Esophagus (tissue), 2 donors: ENCODE measurements at regions not wholly inside any gene's neighbourhood (a gene's known extent, or its start where the extent isn't known, plus 50 kb on each side); places are given as distances from the start of the nearest gene placed in this dataset.

Experiments
- H3K27ac ChIP-seq, 2 donors: one replicate each; pipeline ENCODE4 v1.5.1; 2013; ENCODE audit warnings: low read depth in 2 of 2, mild to moderate bottlenecking in 2 of 2, inconsistent platforms in 1 of 2, low read length in 1 of 2, moderate library complexity in 1 of 2
- H3K27me3 ChIP-seq, 2 donors: one replicate each; pipeline ENCODE4 v1.6.1; 2013; ENCODE audit warnings: low read length in 2 of 2, control low read depth in 1 of 2, mild to moderate bottlenecking in 1 of 2; ENCODE audit not compliant: insufficient read depth in 2 of 2, control insufficient read depth in 1 of 2
- H3K36me3 ChIP-seq, 2 donors: one replicate each; pipeline ENCODE4 v1.6.1; 2013; ENCODE audit warnings: low read length in 1 of 2; ENCODE audit not compliant: control insufficient read depth in 2 of 2, insufficient read depth in 2 of 2
- H3K4me1 ChIP-seq, 2 donors: one replicate each; pipeline ENCODE4 v1.6.1; 2013; ENCODE audit warnings: low read length in 1 of 2; ENCODE audit not compliant: control insufficient read depth in 2 of 2, insufficient read depth in 2 of 2
- H3K4me3 ChIP-seq, 2 donors: one replicate each; pipeline ENCODE4 v1.5.1; 2013; ENCODE audit warnings: low read length in 2 of 2, mild to moderate bottlenecking in 2 of 2, low read depth in 1 of 2, moderate library complexity in 1 of 2
- H3K9me3 ChIP-seq, 2 donors: one replicate each; pipeline ENCODE4 v1.6.1; 2013; ENCODE audit warnings: mild to moderate bottlenecking in 2 of 2, low read depth in 1 of 2, low read length in 1 of 2, moderate library complexity in 1 of 2; ENCODE audit not compliant: control insufficient read depth in 2 of 2, insufficient read depth in 1 of 2
- WGBS, 2 donors: extraction: QIAGEN DNeasy Blood & Tissue Kit; methylation state at CpG; one replicate each; pipeline ENCODE4 v1.1.7; 2013; 5-methylcytosine and 5-hydroxymethylcytosine counted together
- donor health status: healthy with polysubstance abuse.
- donor health status: Bipolar disorder and iron deficiency.

DNA sequence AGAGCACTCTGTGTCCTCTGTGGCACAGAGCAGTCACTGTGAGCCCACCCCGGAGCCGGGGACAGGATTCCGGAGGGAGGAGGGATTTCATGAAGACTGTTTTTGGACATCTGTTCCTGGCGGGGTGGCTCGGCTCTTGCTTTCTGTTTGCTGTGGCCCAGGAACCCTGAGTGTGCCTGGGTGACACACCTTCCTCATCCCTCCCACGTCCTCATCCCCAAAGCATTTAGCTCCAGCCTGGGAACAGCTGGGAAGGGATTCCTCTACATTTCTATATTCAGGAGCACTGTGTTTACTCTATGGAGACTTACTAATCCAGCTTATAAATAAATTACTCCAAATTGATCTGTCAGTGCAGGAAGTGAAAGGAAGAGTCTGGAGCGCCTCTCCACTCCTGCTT, 97.8 kb upstream of the UBL3 start:
- 58 to 62% methylated on average over 7 of the region's 7 CpGs for WGBS, 2 donors
- no peak overlapping the region for H3K27ac ChIP-seq
- no peaks in the 10 kb centered on the region for H3K27me3 ChIP-seq
- H3K36me3 ChIP-seq: no peaks in the 10 kb centered on the region
- no peaks in the 10 kb centered on the region for H3K9me3 ChIP-seq
- no peaks in the 10 kb centered on the region for H3K4me1 ChIP-seq
- no peak overlapping the region for H3K4me3 ChIP-seq

DNA sequence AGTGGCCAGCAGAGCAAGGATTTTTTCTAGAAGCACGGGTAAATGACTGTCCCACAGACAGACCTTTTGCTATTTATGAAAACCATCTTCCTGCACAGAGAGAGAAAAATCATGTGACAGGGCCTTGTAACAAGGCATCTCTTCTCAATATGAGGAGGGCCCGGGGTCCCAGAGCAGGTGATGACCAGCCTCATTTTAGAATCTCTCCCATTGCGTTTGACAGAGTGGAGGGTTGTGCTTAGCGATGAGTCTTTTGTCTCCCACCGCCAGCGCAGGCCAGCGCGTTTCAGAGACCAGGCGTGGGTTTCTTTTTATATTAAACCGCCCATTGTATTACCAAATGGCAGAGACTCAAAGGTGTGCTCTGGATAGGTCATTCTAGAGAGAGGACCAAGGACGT, 97.4 kb upstream of the UBL3 start:
- Histone ChIP-seq H3K9me3 (no peaks in the 10 kb centered on the region), H3K27ac (no peak overlapping the region), H3K4me1 (no peaks in the 10 kb centered on the region), H3K27me3 (no peaks in the 10 kb centered on the region), H3K4me3 (no peak overlapping the region), H3K36me3 (no peaks in the 10 kb centered on the region)
- WGBS, 2 donors: 90 to 91% methylated on average over 11 of the region's 11 CpGs

DNA sequence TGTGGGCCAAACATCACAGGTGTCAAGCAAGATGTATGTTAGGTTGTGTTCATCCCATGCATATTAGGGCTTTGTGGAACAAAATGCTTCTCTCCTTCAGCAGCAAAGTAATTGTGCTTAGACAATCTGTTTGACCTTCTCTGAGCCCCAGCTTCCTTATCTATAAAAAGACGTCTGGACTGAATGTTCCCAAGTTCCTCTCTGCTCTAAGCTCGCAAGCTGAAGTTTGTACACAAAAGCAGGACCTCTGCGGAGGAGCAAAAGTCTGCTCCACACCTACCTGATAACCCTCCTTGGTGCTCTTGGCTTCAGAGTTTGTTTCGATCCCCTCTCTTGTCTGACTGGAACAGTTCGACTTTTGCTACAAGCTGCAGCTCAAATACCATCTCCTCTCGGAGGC, 95.7 kb upstream of the UBL3 start:
- Histone ChIP-seq H3K27ac (no peak overlapping the region), H3K27me3 (no peaks in the 10 kb centered on the region), H3K4me1 (no peaks in the 10 kb centered on the region), H3K4me3 (no peak overlapping the region), H3K9me3 (no peaks in the 10 kb centered on the region), H3K36me3 (no peaks in the 10 kb centered on the region)
- WGBS, 2 donors: 71 to 82% methylated on average over 6 of the region's 6 CpGs

DNA sequence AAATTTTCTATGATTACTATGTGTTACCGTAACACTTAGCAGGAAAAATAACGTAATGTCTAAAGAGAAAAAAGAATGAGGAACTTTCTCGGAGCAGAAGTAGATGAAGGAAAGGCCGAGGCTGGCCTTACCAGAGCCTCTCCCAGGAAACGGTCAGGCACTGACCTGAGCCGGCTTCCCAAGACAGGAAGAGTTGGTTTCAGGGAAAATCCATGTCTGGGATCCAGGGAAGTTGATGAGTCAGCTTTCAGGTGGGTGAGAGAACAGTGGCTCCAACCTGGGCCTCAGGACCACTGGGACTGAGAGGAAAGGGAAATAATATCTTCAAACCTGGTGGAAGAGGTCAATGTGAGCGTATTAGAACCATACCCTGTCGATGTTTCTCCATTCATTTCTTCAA, 93.3 kb upstream of the UBL3 start:
- H3K4me3 ChIP-seq: no peak overlapping the region
- H3K4me1 ChIP-seq: no peaks in the 10 kb centered on the region
- no peak overlapping the region for H3K27ac ChIP-seq
- H3K36me3 ChIP-seq: no peaks in the 10 kb centered on the region
- WGBS, 2 donors: 81 to 84% methylated on average over 8 of the region's 8 CpGs
- H3K27me3 ChIP-seq: no peaks in the 10 kb centered on the region
- no peaks in the 10 kb centered on the region for H3K9me3 ChIP-seq

DNA sequence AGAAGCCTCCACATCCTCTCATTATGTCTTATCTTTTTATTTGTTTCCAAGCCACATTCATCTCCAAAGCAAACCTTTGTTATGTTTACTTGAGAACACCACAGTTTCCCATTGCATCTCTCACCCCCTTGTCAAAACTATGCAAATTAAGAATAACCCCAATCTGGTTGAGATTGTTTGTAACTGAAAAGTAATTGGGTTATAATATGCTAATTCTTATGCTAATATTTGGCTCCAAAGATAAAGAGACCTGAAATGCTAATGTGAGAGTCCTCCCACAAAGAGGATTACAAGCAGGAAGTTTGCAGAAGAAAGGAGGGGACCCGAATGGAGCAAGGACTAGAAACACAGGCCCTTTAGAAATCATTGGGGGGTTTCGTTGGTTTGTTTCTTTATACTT, 92.9 kb upstream of the UBL3 start:
- Histone ChIP-seq H3K9me3 (no peaks in the 10 kb centered on the region), H3K36me3 (no peaks in the 10 kb centered on the region), H3K4me1 (no peaks in the 10 kb centered on the region), H3K27me3 (no peaks in the 10 kb centered on the region), H3K4me3 (no peak overlapping the region), H3K27ac (no peak overlapping the region)
- 51 to 80% methylated on average over 2 of the region's 2 CpGs for WGBS, 2 donors

DNA sequence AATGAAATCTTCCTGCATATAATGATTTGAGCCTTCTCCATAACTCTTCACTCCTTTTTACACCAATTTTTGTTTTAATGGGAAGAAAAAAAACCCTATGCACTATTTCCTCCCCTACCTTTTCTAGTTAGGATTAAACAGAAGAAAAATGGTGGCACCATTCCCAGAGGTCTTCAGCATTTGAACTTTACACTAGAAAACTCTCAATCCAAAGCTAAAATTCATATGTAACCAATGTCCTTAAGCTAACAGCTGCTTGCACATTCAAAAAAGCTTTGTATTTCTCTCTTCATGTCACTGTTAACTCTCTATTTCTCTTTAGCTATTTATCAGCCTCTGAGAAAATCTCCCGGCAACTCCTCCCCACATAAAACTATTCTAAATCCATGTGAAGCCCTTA, 90.3 kb upstream of the UBL3 start:
- WGBS, 2 donors: 84 to 89% methylated on average over 1 of the region's 1 CpG
- Histone ChIP-seq H3K27ac (no peak overlapping the region), H3K9me3 (no peaks in the 10 kb centered on the region)

DNA sequence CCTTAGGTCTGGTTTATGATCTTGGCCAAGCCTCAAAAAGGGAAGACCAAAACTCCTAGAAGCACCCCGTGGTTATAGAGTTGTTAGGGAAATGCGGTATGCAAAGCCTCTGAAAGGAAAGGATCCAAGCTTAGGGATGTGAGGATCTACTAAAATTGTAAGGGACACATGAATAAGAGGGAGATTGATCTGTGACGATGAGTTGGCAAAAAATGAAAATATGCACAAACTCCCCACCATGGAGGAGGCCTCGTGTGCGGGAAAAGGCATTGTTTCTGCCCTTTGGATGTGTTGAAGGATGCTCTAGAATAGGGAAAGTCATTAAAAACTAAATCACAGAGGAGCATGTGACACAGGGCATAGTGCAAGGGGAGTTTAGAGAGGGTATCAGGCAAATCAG, 88.7 kb upstream of the UBL3 start:
- no peaks in the 10 kb centered on the region for H3K9me3 ChIP-seq
- WGBS, 2 donors: 82 to 91% methylated on average over 5 of the region's 5 CpGs
- H3K27ac ChIP-seq: no peak overlapping the region
- no peaks in the 10 kb centered on the region for H3K36me3 ChIP-seq
- peaks cover 0 to 9% of the 10 kb centered on the region in 2 donors for H3K4me1 ChIP-seq
- H3K27me3 ChIP-seq: peaks cover 0 to 3% of the 10 kb centered on the region in 2 donors
- no peak overlapping the region for H3K4me3 ChIP-seq

More for the DNA sequence above, 90.3 kb upstream of the UBL3 start:
- Histone ChIP-seq H3K4me1 (peaks cover 0 to 5% of the 10 kb centered on the region in 2 donors), H3K36me3 (no peaks in the 10 kb centered on the region), H3K4me3 (no peak overlapping the region), H3K27me3 (peaks cover 0 to 3% of the 10 kb centered on the region in 2 donors)

DNA sequence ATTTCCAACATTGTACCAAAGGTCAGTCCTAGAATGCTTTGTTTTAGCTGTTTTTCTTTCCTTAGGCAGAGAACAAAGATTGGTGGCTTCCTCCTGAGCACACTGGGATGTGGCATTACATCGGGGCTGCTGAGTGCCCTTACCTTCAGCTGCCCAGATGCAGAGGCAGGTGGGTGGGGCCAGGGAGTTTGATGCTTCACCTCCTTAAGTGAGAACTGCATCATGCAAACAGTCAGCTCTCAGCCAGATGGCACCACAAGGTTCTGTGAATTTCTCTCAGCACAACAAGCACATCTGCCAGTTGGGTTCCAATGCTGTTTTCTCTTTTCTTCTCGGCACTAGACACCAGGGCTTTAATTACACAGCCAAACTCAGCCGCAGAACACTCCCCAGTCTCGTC, 87.4 kb upstream of the UBL3 start:
- 79 to 82% methylated on average over 4 of the region's 4 CpGs for WGBS, 2 donors
- H3K4me1 ChIP-seq: peaks cover 0 to 9% of the 10 kb centered on the region in 2 donors
- no peak overlapping the region for H3K27ac ChIP-seq

DNA sequence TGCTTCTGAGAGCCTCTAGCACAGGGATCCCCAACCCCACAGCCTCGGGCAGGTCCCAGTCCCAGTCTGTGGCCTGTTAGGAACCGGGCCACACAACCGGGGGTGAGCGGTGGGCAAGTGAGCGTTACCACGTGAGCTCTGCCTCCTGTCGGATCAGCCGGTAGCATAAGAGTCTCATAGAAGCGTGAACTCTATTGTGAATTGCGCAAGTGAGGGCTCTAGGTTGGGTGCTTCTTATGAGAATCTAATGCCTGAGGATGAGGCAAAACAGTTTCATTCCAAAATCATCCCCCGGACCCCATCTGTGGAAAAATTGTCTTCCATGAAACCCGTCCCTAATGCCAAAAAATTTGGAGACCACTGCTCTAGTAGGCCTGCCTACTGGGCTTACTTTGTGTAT, 87.0 kb upstream of the UBL3 start:
- 87 to 92% methylated on average over 12 of the region's 12 CpGs for WGBS, 2 donors
- no peak overlapping the region for H3K4me3 ChIP-seq
- H3K36me3 ChIP-seq: no peaks in the 10 kb centered on the region

More for the DNA sequence above, 87.4 kb upstream of the UBL3 start:
- Histone ChIP-seq H3K27me3 (peaks cover 0 to 3% of the 10 kb centered on the region in 2 donors), H3K9me3 (peaks cover 0 to 2% of the 10 kb centered on the region in 2 donors), H3K36me3 (no peaks in the 10 kb centered on the region), H3K4me3 (no peak overlapping the region)

DNA sequence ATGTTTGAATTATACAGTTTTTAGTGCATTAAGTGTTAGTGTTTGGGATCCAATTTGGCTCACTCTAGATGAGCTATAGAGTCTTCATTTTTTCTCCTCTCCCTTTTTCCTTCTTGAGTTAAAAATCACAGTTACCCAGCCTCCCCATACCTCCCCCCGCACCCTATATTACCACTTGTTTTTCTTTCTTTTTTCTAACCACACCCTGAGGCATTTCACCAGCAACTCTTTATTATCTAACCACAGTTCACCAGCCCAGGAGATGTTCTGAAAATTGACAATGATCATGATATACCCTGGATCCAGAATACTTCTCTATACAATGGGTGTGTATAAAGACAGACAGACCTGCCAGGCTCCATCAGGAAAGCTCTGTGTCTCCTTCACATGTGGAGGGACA, 86.5 kb upstream of the UBL3 start:
- Histone ChIP-seq H3K4me3 (no peak overlapping the region), H3K36me3 (no peaks in the 10 kb centered on the region), H3K27ac (no peak overlapping the region), H3K27me3 (peaks cover 0 to 3% of the 10 kb centered on the region in 2 donors), H3K4me1 (peaks cover 0 to 9% of the 10 kb centered on the region in 2 donors), H3K9me3 (peaks cover 0 to 2% of the 10 kb centered on the region in 2 donors)
- 87 to 96% methylated on average over 1 of the region's 1 CpG for WGBS, 2 donors

More for the DNA sequence above, 87.0 kb upstream of the UBL3 start:
- peaks cover 0 to 9% of the 10 kb centered on the region in 2 donors for H3K4me1 ChIP-seq
- peaks cover 0 to 2% of the 10 kb centered on the region in 2 donors for H3K9me3 ChIP-seq
- H3K27ac ChIP-seq: no peak overlapping the region
- peaks cover 0 to 3% of the 10 kb centered on the region in 2 donors for H3K27me3 ChIP-seq
